ENCODE measurements at regions not wholly inside any gene's neighbourhood (a gene's known extent, or its start where the extent isn't known, plus 50 kb on each side); places are given as distances from the start of the nearest gene placed in this dataset.

DNA sequence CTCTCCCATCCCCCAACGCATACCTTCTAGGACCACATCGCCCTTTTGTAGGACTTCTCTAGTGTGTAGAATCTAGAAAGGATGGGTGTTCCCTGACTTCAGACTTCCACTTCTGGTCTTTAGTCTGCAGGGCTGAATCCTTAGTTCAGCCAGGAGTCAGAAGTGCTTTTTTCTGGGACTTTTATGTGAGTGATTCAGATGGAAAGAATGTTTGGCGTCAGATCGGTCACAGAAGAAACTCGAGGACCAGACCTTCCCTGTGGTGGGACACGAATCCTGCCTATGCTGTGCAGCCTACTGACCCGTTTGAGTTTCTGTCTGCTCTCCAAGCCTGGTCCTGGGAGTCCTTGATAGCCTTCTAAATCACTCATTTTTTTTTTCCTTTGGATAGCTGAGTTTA, 165.4 kb upstream of the SSTR1 start:
- no peak overlapping the region for H3K9ac ChIP-seq (ENCODE audit: insufficient read depth, low read depth, low read length)
- no peak overlapping the region for H3K4me3 ChIP-seq (replicated peaks in 1 of 3; ENCODE audit: insufficient read depth in 1 of 3, low read depth in 2 of 3, low read length in 3 of 3)
- FAIRE-seq (no peak), ATAC-seq (peak; percentile 52), DNase-seq (ENCODE audit: low spot score) (peak; percentile 38)
- in situ Hi-C loops (cut with HindIII; ENCODE audit: extremely low pct_ligation_motif_present, low pct_unique_long_range_greater_than_20kb), result no loop called here
- H3K4me1 ChIP-seq (ENCODE audit: insufficient read depth, low read length), result no peaks in the 10 kb centered on the region
- CTCF ChIA-PET (ENCODE audit: low intra/inter-chr PET ratio, low total read pairs), result no interaction called here
- no peaks in the 10 kb centered on the region for H3K79me2 ChIP-seq (ENCODE audit: insufficient read depth, low read length)
- POLR2A ChIA-PET, result no interaction called here
- intact Hi-C loops (cut with micrococcal nuclease; ENCODE audit: unreplicated experiment), result no loop called here
- no peaks in the 10 kb centered on the region for H3K9me3 ChIP-seq (ENCODE audit: low read length)
- WGBS (ENCODE audit: low lambda C conversion rate), result 29% methylated on average over 7 of the region's 7 CpGs
- no TSS peak for BruUV-seq (replicated peaks)
- no peaks in the 10 kb centered on the region for H4K20me1 ChIP-seq (ENCODE audit: insufficient read depth, low read length)
- TF ChIP-seq PAWR (CRISPR knock-in tag; IDR thresholded peaks at IDR 0.05; ENCODE audit: borderline replicate concordance), result no peak
- no peak for TF ChIP-seq SMC3 (IDR thresholded peaks at IDR 0.05; ENCODE audit: low read length)
- no peak for TF ChIP-seq SPEN (CRISPR knock-in tag; IDR thresholded peaks at IDR 0.05; ENCODE audit: low read depth)
- TF ChIP-seq RFX1 (IDR thresholded peaks at IDR 0.05), result no peak
- no peak for TF ChIP-seq ZNF558 (CRISPR knock-in tag; IDR thresholded peaks at IDR 0.05; ENCODE audit: borderline replicate concordance)
- no peak for TF ChIP-seq JARID2 (CRISPR knock-in tag; IDR thresholded peaks at IDR 0.05; ENCODE audit: insufficient replicate concordance)
- no peak for TF ChIP-seq ZFP62 (CRISPR knock-in tag; IDR thresholded peaks at IDR 0.05)
- no peak for TF ChIP-seq SIX4 (CRISPR knock-in tag; IDR thresholded peaks at IDR 0.05)
- no peak for TF ChIP-seq TBX2 (CRISPR knock-in tag; IDR thresholded peaks at IDR 0.05; ENCODE audit: borderline replicate concordance)
- TF ChIP-seq, protein P1, sequence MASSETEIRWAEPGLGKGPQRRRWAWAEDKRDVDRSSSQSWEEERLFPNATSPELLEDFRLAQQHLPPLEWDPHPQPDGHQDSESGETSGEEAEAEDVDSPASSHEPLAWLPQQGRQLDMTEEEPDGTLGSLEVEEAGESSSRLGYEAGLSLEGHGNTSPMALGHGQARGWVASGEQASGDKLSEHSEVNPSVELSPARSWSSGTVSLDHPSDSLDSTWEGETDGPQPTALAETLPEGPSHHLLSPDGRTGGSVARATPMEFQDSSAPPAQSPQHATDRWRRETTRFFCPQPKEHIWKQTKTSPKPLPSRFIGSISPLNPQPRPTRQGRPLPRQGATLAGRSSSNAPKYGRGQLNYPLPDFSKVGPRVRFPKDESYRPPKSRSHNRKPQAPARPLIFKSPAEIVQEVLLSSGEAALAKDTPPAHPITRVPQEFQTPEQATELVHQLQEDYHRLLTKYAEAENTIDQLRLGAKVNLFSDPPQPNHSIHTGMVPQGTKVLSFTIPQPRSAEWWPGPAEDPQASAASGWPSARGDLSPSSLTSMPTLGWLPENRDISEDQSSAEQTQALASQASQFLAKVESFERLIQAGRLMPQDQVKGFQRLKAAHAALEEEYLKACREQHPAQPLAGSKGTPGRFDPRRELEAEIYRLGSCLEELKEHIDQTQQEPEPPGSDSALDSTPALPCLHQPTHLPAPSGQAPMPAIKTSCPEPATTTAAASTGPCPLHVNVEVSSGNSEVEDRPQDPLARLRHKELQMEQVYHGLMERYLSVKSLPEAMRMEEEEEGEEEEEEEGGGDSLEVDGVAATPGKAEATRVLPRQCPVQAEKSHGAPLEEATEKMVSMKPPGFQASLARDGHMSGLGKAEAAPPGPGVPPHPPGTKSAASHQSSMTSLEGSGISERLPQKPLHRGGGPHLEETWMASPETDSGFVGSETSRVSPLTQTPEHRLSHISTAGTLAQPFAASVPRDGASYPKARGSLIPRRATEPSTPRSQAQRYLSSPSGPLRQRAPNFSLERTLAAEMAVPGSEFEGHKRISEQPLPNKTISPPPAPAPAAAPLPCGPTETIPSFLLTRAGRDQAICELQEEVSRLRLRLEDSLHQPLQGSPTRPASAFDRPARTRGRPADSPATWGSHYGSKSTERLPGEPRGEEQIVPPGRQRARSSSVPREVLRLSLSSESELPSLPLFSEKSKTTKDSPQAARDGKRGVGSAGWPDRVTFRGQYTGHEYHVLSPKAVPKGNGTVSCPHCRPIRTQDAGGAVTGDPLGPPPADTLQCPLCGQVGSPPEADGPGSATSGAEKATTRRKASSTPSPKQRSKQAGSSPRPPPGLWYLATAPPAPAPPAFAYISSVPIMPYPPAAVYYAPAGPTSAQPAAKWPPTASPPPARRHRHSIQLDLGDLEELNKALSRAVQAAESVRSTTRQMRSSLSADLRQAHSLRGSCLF (CRISPR knock-in tag; IDR thresholded peaks at IDR 0.05; ENCODE audit: borderline replicate concordance), result no peak
- no peak for TF ChIP-seq ATAD3A (CRISPR knock-in tag; IDR thresholded peaks at IDR 0.05)
- TF ChIP-seq, protein P2, sequence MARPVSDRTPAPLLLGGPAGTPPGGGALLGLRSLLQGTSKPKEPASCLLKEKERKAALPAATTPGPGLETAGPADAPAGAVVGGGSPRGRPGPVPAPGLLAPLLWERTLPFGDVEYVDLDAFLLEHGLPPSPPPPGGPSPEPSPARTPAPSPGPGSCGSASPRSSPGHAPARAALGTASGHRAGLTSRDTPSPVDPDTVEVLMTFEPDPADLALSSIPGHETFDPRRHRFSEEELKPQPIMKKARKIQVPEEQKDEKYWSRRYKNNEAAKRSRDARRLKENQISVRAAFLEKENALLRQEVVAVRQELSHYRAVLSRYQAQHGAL (CRISPR knock-in tag; IDR thresholded peaks at IDR 0.05; ENCODE audit: not compliant biosample characterization), result no peak
- TF ChIP-seq, protein P3, sequence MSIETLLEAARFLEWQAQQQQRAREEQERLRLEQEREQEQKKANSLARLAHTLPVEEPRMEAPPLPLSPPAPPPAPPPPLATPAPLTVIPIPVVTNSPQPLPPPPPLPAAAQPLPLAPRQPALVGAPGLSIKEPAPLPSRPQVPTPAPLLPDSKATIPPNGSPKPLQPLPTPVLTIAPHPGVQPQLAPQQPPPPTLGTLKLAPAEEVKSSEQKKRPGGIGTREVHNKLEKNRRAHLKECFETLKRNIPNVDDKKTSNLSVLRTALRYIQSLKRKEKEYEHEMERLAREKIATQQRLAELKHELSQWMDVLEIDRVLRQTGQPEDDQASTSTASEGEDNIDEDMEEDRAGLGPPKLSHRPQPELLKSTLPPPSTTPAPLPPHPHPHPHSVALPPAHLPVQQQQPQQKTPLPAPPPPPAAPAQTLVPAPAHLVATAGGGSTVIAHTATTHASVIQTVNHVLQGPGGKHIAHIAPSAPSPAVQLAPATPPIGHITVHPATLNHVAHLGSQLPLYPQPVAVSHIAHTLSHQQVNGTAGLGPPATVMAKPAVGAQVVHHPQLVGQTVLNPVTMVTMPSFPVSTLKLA (IDR thresholded peaks at IDR 0.05), result no peak
- no peaks in the 10 kb centered on the region for H3K27me3 ChIP-seq (ENCODE audit: control insufficient read depth in 1 of 2, insufficient read depth in 2 of 2, low read length in 2 of 2)
- no peaks in the 10 kb centered on the region for H3K36me3 ChIP-seq (replicated peaks in 1 of 2; ENCODE audit: control insufficient read depth in 1 of 2, insufficient read depth in 2 of 2, low read length in 2 of 2)
- H2AFZ ChIP-seq (ENCODE audit: low read length), result no peak overlapping the region
- H3K4me2 ChIP-seq (ENCODE audit: low read depth, low read length), result no peak overlapping the region
- H3K27ac ChIP-seq (ENCODE audit: extremely low read length, insufficient read depth, low read length), result no peak overlapping the region
